ENCODE measurements at regions not wholly inside any gene's neighbourhood (a gene's known extent, or its start where the extent isn't known, plus 50 kb on each side); places are given as distances from the start of the nearest gene placed in this dataset.
"Not testable (repeated sequence)": the region's sequence is repeated elsewhere in the genome, so short reads cannot be mapped to it uniquely, and the experiment has no call there.

DNA sequence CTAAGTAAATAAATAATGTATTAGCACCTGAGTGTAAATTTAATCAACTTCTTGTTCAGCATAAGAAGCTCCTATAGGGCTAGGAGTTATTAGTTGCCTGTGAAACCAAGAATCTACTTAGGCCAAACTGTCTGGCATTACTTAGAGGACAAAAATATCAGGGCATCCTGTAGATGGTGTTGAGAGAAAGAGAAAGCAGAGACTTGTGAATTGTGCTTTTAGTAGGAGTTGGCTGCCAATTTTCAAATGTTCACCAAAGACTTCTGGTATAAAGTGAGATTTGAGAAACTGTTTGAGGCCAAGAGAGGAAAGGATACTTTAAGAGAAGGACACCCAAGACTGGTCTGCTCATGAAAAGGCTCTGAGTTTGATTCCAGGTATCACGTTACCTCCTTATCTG is 315.5 kb upstream of the DEPDC1 start:
- Histone ChIP-seq H3K9me3 (ENCODE audit: control insufficient read depth, low read length) (no peaks in the 10 kb centered on the region), H3K36me3 (ENCODE audit: control insufficient read depth, insufficient read depth, low read length) (no peaks in the 10 kb centered on the region), H3K4me3 (ENCODE audit: low read length) (no peak overlapping the region), H3K27me3 (ENCODE audit: control insufficient read depth, insufficient read depth, low read length, poor library complexity, severe bottlenecking) (no peaks in the 10 kb centered on the region), H3K4me1 (ENCODE audit: control insufficient read depth, insufficient read depth, low read length) (no peaks in the 10 kb centered on the region), H3K27ac (ENCODE audit: low read depth, low read length) (no peak overlapping the region), H3K9ac (ENCODE audit: extremely low read depth, low read length, poor library complexity, severe bottlenecking) (no peak overlapping the region)
- H3K27ac Mint-ChIP-seq: no peak overlapping the region
- no peak overlapping the region for H3K4me3 Mint-ChIP-seq
- WGBS, 2 experiments (ENCODE audit: insufficient coverage in 1 of 2, insufficient read length in 1 of 2): 83 to 91% methylated on average over 1 of the region's 1 CpG
- H3K36me3 Mint-ChIP-seq (ENCODE audit: low read depth): no peaks in the 10 kb centered on the region
- DNase-seq: no peak
- TF ChIP-seq, protein P1, sequence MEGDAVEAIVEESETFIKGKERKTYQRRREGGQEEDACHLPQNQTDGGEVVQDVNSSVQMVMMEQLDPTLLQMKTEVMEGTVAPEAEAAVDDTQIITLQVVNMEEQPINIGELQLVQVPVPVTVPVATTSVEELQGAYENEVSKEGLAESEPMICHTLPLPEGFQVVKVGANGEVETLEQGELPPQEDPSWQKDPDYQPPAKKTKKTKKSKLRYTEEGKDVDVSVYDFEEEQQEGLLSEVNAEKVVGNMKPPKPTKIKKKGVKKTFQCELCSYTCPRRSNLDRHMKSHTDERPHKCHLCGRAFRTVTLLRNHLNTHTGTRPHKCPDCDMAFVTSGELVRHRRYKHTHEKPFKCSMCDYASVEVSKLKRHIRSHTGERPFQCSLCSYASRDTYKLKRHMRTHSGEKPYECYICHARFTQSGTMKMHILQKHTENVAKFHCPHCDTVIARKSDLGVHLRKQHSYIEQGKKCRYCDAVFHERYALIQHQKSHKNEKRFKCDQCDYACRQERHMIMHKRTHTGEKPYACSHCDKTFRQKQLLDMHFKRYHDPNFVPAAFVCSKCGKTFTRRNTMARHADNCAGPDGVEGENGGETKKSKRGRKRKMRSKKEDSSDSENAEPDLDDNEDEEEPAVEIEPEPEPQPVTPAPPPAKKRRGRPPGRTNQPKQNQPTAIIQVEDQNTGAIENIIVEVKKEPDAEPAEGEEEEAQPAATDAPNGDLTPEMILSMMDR (conservative IDR thresholded peaks at IDR 0.05): no peak
- H3K4me1 Mint-ChIP-seq: peaks cover 3% of the 10 kb centered on the region
- H3K27me3 Mint-ChIP-seq (ENCODE audit: insufficient read depth): peaks cover 4% of the 10 kb centered on the region
- no peaks in the 10 kb centered on the region for H3K9me3 Mint-ChIP-seq

DNA sequence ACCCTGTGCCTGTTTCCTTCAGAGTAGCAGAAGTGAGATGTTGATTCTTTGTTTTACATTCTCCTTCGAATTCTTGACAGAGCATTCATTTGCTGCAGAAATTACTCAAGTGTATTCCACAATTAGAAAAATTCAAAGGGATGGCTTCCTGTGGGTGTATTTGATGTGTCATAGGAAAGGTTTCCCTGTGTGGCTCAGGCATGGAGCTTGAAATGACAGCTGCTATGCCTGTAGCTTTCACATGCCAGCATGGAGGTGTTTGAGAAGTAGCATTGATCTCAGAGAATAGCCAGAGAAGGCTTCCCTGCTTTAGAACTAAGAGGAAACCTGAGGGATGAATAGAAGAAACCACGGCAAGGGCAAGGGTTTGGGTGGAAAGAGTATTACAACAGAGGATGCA is 317.2 kb upstream of the DEPDC1 start:
- Histone ChIP-seq H3K4me1 (ENCODE audit: control insufficient read depth, insufficient read depth, low read length) (no peaks in the 10 kb centered on the region), H3K9ac (ENCODE audit: extremely low read depth, low read length, poor library complexity, severe bottlenecking) (no peak overlapping the region), H3K27me3 (ENCODE audit: control insufficient read depth, insufficient read depth, low read length, poor library complexity, severe bottlenecking) (no peaks in the 10 kb centered on the region), H3K36me3 (ENCODE audit: control insufficient read depth, insufficient read depth, low read length) (no peaks in the 10 kb centered on the region), H3K27ac (ENCODE audit: low read depth, low read length) (no peak overlapping the region), H3K4me3 (ENCODE audit: low read length) (no peak overlapping the region), H3K9me3 (ENCODE audit: control insufficient read depth, low read length) (no peaks in the 10 kb centered on the region)
- Mint-ChIP-seq H3K9me3 (no peaks in the 10 kb centered on the region), H3K27ac (no peak overlapping the region), H3K36me3 (ENCODE audit: low read depth) (no peaks in the 10 kb centered on the region), H3K27me3 (ENCODE audit: insufficient read depth) (peaks cover 12% of the 10 kb centered on the region), H3K4me3 (no peak overlapping the region), H3K4me1 (no peaks in the 10 kb centered on the region)
- TF ChIP-seq, protein P1 (conservative IDR thresholded peaks at IDR 0.05): no peak
- WGBS, 2 experiments (ENCODE audit: insufficient coverage in 1 of 2, insufficient read length in 1 of 2): 93 to 94% methylated on average over 2 of the region's 2 CpGs
- DNase-seq: no peak

DNA sequence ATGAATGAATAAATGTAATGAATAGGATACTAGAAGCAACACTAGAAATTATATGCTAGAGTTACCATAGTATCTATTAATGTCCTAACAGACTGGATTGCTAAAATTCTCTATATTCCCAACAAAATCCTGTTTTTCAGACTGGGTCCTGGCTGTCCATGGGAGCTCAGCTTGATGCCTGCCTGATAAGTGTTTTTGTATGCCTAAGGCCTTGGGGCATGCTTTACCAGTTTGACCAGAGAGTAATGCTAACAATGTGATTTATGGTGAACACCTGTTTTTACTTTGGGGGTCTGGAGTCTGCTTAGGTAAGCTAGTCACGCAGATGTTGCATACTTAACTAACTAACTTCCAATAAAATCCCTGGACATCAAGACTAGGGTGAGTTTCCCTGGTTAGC is 318.8 kb upstream of the DEPDC1 start:
- TF ChIP-seq, protein P1 (conservative IDR thresholded peaks at IDR 0.05): no peak
- H3K27me3 ChIP-seq (ENCODE audit: control insufficient read depth, insufficient read depth, low read length, poor library complexity, severe bottlenecking): no peaks in the 10 kb centered on the region
- no peak overlapping the region for H3K4me3 Mint-ChIP-seq
- no peak overlapping the region for H3K27ac ChIP-seq (ENCODE audit: low read depth, low read length)
- no peaks in the 10 kb centered on the region for H3K4me1 ChIP-seq (ENCODE audit: control insufficient read depth, insufficient read depth, low read length)
- no peaks in the 10 kb centered on the region for H3K9me3 Mint-ChIP-seq
- DNase-seq: no peak
- no peaks in the 10 kb centered on the region for H3K36me3 Mint-ChIP-seq (ENCODE audit: low read depth)
- H3K9me3 ChIP-seq (ENCODE audit: control insufficient read depth, low read length): no peaks in the 10 kb centered on the region
- WGBS, 2 experiments (ENCODE audit: insufficient coverage in 1 of 2, insufficient read length in 1 of 2): 100% methylated on average over 1 of the region's 1 CpG; no CpG with 5 or more reads in 1 of the 2 experiments
- no peak overlapping the region for H3K27ac Mint-ChIP-seq
- H3K27me3 Mint-ChIP-seq (ENCODE audit: insufficient read depth): peaks cover 12% of the 10 kb centered on the region
- no peaks in the 10 kb centered on the region for H3K4me1 Mint-ChIP-seq
- H3K36me3 ChIP-seq (ENCODE audit: control insufficient read depth, insufficient read depth, low read length): no peaks in the 10 kb centered on the region
- H3K4me3 ChIP-seq (ENCODE audit: low read length): no peak overlapping the region
- no peak overlapping the region for H3K9ac ChIP-seq (ENCODE audit: extremely low read depth, low read length, poor library complexity, severe bottlenecking)

DNA sequence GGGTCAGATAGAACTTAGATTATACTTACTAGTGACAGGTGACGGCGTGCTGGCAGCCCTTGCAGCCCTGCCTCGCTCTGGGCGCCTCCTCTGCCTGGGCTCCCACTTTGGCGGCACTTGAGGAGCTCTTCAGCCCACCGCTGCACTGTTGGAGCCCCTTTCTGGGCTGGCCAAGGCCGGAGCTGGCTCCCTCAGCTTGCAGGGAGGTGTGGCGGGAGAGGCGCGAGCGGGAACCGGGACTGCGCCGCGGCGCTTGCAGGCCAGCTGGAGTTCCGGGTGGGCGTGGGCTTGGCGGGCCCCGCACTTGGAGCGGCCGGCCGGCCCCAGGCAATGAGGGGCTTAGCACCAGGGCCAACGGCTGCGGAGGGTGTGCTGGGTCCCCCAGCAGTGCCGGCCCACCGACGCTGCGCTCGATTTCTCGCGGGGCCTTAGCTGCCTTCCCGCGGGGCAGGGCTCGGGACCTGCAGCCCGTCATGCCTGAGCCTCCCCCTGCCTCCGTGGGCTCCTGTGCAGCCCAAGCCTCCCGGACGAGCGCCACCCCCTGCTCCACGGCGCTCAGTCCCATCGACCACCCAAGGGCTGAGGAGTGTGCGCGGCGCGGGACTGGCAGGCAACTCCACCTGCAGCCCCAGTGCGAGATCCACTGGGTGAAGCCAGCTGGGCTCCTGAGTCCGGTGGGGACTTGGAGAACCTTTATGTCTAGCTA is 320.8 kb upstream of the DEPDC1 start:
- not testable (repeated sequence) for H3K36me3 ChIP-seq (ENCODE audit: control insufficient read depth, insufficient read depth, low read length); H3K27ac ChIP-seq (ENCODE audit: low read depth, low read length); H3K27me3 ChIP-seq (ENCODE audit: control insufficient read depth, insufficient read depth, low read length, poor library complexity, severe bottlenecking); H3K36me3 Mint-ChIP-seq (ENCODE audit: low read depth); DNase-seq; H3K9ac ChIP-seq (ENCODE audit: extremely low read depth, low read length, poor library complexity, severe bottlenecking); H3K9me3 Mint-ChIP-seq; H3K4me1 ChIP-seq (ENCODE audit: control insufficient read depth, insufficient read depth, low read length); H3K4me1 Mint-ChIP-seq; H3K27ac Mint-ChIP-seq; H3K9me3 ChIP-seq (ENCODE audit: control insufficient read depth, low read length); H3K4me3 ChIP-seq (ENCODE audit: low read length)
- WGBS, 2 experiments (ENCODE audit: insufficient coverage in 1 of 2, insufficient read length in 1 of 2): 97 to 98% methylated on average over 24 to 49 of the region's 49 CpGs
- peak overlapping the region; percentile 23 for H3K4me3 Mint-ChIP-seq
- H3K27me3 Mint-ChIP-seq (ENCODE audit: insufficient read depth): peaks cover 12% of the 10 kb centered on the region

Measured in endodermal cell (in vitro differentiated cells).